ENCODE measurements at regions not wholly inside any gene's neighbourhood (a gene's known extent, or its start where the extent isn't known, plus 50 kb on each side); places are given as distances from the start of the nearest gene placed in this dataset.

- no peak for TF ChIP-seq RAD21 (IDR thresholded peaks at IDR 0.05)
Measured at GRCh38 chr18:40860189-40860588, 1094.8 kb upstream of the PIK3C3 start (continued).

DNA sequence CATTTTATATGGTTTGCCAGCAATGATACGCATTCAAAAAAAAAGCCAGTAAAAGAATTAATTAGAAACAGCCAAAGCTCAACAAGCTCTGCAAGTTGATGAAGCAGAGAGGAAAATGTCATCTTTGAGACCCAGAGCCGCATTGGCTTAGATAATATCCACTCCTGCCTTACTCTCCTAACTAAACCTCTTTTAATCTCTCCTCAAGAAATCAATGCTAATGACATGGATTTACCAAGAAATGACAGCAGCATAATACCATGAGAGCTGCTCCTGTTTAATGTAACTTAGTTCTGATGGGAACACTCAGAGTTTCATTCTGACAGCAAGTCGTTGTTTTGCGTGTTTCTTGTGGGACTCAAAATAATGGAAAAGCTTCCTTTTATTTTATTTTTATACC, 1099.4 kb upstream of the PIK3C3 start:
- TF ChIP-seq, protein P1, sequence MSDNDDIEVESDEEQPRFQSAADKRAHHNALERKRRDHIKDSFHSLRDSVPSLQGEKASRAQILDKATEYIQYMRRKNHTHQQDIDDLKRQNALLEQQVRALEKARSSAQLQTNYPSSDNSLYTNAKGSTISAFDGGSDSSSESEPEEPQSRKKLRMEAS (IDR thresholded peaks at IDR 0.05) = no peak
- no peak for TF ChIP-seq HNF4G (IDR thresholded peaks at IDR 0.05)
- TF ChIP-seq ATF3 (IDR thresholded peaks at IDR 0.05) = no peak
- TF ChIP-seq REST (IDR thresholded peaks at IDR 0.05) = no peak
- no peak for TF ChIP-seq FOXA2 (IDR thresholded peaks at IDR 0.05)
- no peak for TF ChIP-seq EGR1 (IDR thresholded peaks at IDR 0.05; ENCODE audit: low read depth in 2 of 2)
- no peak for TF ChIP-seq TAF1 (conservative IDR thresholded peaks at IDR 0.05)
- Histone ChIP-seq H3K27ac (ENCODE audit: low read depth in 1 of 2, low read length in 2 of 2) (no peak overlapping the region), H3K36me3 (ENCODE audit: control insufficient read depth in 4 of 4, insufficient read depth in 3 of 4, low read depth in 1 of 4, low read length in 3 of 4) (no peaks in the 10 kb centered on the region), H3K9me3 (ENCODE audit: control insufficient read depth in 4 of 4, low read length in 3 of 4) (no peaks in the 10 kb centered on the region), H3K9ac (ENCODE audit: low read depth in 1 of 2, low read length in 2 of 2) (no peak overlapping the region), H3K4me1 (ENCODE audit: control insufficient read depth in 4 of 4, insufficient read depth in 4 of 4, low read length in 3 of 4) (no peaks in the 10 kb centered on the region), H3K4me3 (ENCODE audit: low read depth in 1 of 3, low read length in 3 of 3) (no peak overlapping the region), H3K27me3 (ENCODE audit: control insufficient read depth in 4 of 4, insufficient read depth in 4 of 4, low read length in 3 of 4) (no peaks in the 10 kb centered on the region)
- 84% methylated on average over 4 of the region's 4 CpGs for WGBS
- DNase-seq (ENCODE audit: low spot score) = no peak

DNA sequence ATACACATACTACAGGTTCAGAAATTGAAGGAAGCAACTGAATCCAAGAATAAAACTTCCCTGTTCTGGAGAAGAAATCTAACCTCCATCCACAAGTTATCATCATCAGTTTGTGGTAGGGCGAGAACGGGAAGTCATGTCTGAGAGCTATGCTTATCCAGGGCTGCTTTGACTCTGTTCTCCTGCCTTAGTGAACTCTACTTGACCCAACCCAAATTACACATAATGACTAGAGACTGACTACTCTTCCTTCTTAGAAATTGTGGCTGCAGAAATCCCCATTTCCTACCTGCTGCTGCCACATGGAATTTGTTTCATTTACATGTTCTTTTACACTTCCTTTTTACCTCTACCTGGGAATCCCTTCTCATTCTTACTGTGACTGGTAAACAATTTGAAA, 1102.6 kb upstream of the PIK3C3 start:
- no peaks in the 10 kb centered on the region for H3K4me1 ChIP-seq (ENCODE audit: control insufficient read depth in 4 of 4, insufficient read depth in 4 of 4, low read length in 3 of 4)
- no peaks in the 10 kb centered on the region for H3K36me3 ChIP-seq (ENCODE audit: control insufficient read depth in 4 of 4, insufficient read depth in 3 of 4, low read depth in 1 of 4, low read length in 3 of 4)
- no peak for DNase-seq (ENCODE audit: low spot score)
- H3K9me3 ChIP-seq (ENCODE audit: control insufficient read depth in 4 of 4, low read length in 3 of 4) = no peaks in the 10 kb centered on the region
- H3K9ac ChIP-seq (ENCODE audit: low read depth in 1 of 2, low read length in 2 of 2) = no peak overlapping the region
- no peak overlapping the region for H3K27ac ChIP-seq (ENCODE audit: low read depth in 1 of 2, low read length in 2 of 2)
- WGBS = 95% methylated on average over 2 of the region's 2 CpGs
- TF ChIP-seq FOXA2 (IDR thresholded peaks at IDR 0.05) = no peak
- no peak for TF ChIP-seq HNF4A (conservative IDR thresholded peaks at IDR 0.05)
- TF ChIP-seq RXRA (IDR thresholded peaks at IDR 0.05) = no peak
- no peak for TF ChIP-seq FOXA1 (IDR thresholded peaks at IDR 0.05)
- TF ChIP-seq CTCF (IDR thresholded peaks at IDR 0.05; ENCODE audit: low read depth, low read length, missing input control) = no peak
- no peak for TF ChIP-seq REST (IDR thresholded peaks at IDR 0.05)
- no peak for TF ChIP-seq SP1 (IDR thresholded peaks at IDR 0.05)
- no peak for TF ChIP-seq GABPA (IDR thresholded peaks at IDR 0.05 in 1 of 2, conservative IDR thresholded peaks at IDR 0.05 in 1 of 2)
- H3K4me3 ChIP-seq (ENCODE audit: low read depth in 1 of 3, low read length in 3 of 3) = no peak overlapping the region
- H3K27me3 ChIP-seq (ENCODE audit: control insufficient read depth in 4 of 4, insufficient read depth in 4 of 4, low read length in 3 of 4) = no peaks in the 10 kb centered on the region

Data from liver (tissue), 8 donors.